Prostate gland (tissue), 2 donors: ENCODE measurements at regions not wholly inside any gene's neighbourhood (a gene's known extent, or its start where the extent isn't known, plus 50 kb on each side); places are given as distances from the start of the nearest gene placed in this dataset.

Source experiments
- CTCF ChIP-seq, 4 experiments: fragments of 200-600 bp in 2 of 4; fragments of 450-650 bp in 2 of 4; sonication (generic) in 2 of 4; IDR thresholded peaks; 1 replicate in 3 of 4; 2 replicates in 1 of 4; pipeline ENCODE4 v1.5.1; 2016 to 2019; ENCODE audit warnings: antibody characterized with exemption in 4 of 4, mild to moderate bottlenecking in 2 of 4, moderate library complexity in 2 of 4
- POLR2A ChIP-seq: fragments of 450-650 bp; IDR thresholded peaks from one replicate; pipeline ENCODE4 v1.6.1; 2016; ENCODE audit warnings: antibody characterized with exemption, mild to moderate bottlenecking

DNA sequence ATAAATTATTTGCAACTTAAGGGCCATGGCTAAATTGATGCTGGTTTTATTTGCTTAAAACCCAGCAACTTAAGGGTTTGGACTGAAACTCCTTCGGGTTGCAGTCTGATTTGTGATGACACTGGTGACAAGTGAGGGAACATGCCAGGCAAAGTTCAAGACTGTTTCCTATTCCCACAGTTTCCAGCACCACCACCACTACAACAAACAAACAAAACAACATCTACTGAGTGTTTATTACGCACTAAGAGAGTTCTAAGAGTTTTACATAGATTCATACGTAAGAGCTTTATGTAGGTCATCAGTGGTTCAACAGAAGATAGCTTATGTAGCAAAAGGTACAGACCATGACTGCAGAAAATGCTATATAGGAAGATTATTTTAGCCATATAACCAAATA lies 1582.1 kb downstream of the BRINP3 start:
- TF ChIP-seq POLR2A (no peak), CTCF (IDR thresholded peaks at IDR 0.05) (no peak)
